ENCODE measurements at regions not wholly inside any gene's neighbourhood (a gene's known extent, or its start where the extent isn't known, plus 50 kb on each side); places are given as distances from the start of the nearest gene placed in this dataset.

DNA sequence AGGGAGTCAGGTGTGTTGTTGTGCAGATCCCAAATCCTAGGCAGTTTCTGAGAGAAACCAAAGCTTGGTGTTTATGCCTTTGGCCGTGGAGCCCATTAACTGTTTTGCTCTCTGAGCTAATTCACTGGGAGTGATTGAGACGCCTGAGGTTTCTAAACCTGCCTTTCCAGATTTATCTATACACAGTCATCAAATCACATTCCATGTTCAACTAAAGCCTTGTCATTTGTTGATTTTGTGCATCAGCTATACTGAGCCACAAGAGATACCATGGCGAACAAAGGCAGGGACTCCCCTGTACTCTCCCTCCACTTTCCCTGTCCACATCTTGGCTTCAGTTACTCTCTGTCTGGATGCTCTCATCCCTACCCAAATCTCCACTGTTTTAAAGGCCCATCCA, 229.7 kb upstream of the PMEPA1 start:
- H3K79me2 ChIP-seq (ENCODE audit: control insufficient read depth, insufficient read depth, low read length) = no peaks in the 10 kb centered on the region
- no peak for TF ChIP-seq GABPA (IDR thresholded peaks at IDR 0.05; ENCODE audit: low read depth)
- TF ChIP-seq, protein P1, sequence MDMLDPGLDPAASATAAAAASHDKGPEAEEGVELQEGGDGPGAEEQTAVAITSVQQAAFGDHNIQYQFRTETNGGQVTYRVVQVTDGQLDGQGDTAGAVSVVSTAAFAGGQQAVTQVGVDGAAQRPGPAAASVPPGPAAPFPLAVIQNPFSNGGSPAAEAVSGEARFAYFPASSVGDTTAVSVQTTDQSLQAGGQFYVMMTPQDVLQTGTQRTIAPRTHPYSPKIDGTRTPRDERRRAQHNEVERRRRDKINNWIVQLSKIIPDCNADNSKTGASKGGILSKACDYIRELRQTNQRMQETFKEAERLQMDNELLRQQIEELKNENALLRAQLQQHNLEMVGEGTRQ (IDR thresholded peaks at IDR 0.05; ENCODE audit: borderline replicate concordance, low read depth, low read length) = no peak
- no peak for TF ChIP-seq CBFB (IDR thresholded peaks at IDR 0.05; ENCODE audit: low read depth)
- no peak for TF ChIP-seq ZNF274 (IDR thresholded peaks at IDR 0.05; ENCODE audit: insufficient read depth, insufficient read length)
- no peak for TF ChIP-seq CHD1 (IDR thresholded peaks at IDR 0.05; ENCODE audit: low read depth, low read length)
- TF ChIP-seq, protein P2, sequence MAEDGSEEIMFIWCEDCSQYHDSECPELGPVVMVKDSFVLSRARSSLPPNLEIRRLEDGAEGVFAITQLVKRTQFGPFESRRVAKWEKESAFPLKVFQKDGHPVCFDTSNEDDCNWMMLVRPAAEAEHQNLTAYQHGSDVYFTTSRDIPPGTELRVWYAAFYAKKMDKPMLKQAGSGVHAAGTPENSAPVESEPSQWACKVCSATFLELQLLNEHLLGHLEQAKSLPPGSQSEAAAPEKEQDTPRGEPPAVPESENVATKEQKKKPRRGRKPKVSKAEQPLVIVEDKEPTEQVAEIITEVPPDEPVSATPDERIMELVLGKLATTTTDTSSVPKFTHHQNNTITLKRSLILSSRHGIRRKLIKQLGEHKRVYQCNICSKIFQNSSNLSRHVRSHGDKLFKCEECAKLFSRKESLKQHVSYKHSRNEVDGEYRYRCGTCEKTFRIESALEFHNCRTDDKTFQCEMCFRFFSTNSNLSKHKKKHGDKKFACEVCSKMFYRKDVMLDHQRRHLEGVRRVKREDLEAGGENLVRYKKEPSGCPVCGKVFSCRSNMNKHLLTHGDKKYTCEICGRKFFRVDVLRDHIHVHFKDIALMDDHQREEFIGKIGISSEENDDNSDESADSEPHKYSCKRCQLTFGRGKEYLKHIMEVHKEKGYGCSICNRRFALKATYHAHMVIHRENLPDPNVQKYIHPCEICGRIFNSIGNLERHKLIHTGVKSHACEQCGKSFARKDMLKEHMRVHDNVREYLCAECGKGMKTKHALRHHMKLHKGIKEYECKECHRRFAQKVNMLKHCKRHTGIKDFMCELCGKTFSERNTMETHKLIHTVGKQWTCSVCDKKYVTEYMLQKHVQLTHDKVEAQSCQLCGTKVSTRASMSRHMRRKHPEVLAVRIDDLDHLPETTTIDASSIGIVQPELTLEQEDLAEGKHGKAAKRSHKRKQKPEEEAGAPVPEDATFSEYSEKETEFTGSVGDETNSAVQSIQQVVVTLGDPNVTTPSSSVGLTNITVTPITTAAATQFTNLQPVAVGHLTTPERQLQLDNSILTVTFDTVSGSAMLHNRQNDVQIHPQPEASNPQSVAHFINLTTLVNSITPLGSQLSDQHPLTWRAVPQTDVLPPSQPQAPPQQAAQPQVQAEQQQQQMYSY (CRISPR knock-in tag; IDR thresholded peaks at IDR 0.05) = no peak
- no peak for TF ChIP-seq ZNF217 (IDR thresholded peaks at IDR 0.05)
- TF ChIP-seq, protein P3, sequence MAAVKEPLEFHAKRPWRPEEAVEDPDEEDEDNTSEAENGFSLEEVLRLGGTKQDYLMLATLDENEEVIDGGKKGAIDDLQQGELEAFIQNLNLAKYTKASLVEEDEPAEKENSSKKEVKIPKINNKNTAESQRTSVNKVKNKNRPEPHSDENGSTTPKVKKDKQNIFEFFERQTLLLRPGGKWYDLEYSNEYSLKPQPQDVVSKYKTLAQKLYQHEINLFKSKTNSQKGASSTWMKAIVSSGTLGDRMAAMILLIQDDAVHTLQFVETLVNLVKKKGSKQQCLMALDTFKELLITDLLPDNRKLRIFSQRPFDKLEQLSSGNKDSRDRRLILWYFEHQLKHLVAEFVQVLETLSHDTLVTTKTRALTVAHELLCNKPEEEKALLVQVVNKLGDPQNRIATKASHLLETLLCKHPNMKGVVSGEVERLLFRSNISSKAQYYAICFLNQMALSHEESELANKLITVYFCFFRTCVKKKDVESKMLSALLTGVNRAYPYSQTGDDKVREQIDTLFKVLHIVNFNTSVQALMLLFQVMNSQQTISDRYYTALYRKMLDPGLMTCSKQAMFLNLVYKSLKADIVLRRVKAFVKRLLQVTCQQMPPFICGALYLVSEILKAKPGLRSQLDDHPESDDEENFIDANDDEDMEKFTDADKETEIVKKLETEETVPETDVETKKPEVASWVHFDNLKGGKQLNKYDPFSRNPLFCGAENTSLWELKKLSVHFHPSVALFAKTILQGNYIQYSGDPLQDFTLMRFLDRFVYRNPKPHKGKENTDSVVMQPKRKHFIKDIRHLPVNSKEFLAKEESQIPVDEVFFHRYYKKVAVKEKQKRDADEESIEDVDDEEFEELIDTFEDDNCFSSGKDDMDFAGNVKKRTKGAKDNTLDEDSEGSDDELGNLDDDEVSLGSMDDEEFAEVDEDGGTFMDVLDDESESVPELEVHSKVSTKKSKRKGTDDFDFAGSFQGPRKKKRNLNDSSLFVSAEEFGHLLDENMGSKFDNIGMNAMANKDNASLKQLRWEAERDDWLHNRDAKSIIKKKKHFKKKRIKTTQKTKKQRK (IDR thresholded peaks at IDR 0.05; ENCODE audit: low read depth, low read length) = no peak
- no peak for TF ChIP-seq ATF7 (IDR thresholded peaks at IDR 0.05; ENCODE audit: low read depth)
- no peak for TF ChIP-seq TCF12 (IDR thresholded peaks at IDR 0.05; ENCODE audit: low read depth, low read length)
- TF ChIP-seq FOS (IDR thresholded peaks at IDR 0.05; ENCODE audit: borderline replicate concordance, extremely low read depth, insufficient read length) = no peak
- TF ChIP-seq NRF1 (conservative IDR thresholded peaks at IDR 0.05; ENCODE audit: low read depth, low read length) = no peak
- TF ChIP-seq, protein P4, sequence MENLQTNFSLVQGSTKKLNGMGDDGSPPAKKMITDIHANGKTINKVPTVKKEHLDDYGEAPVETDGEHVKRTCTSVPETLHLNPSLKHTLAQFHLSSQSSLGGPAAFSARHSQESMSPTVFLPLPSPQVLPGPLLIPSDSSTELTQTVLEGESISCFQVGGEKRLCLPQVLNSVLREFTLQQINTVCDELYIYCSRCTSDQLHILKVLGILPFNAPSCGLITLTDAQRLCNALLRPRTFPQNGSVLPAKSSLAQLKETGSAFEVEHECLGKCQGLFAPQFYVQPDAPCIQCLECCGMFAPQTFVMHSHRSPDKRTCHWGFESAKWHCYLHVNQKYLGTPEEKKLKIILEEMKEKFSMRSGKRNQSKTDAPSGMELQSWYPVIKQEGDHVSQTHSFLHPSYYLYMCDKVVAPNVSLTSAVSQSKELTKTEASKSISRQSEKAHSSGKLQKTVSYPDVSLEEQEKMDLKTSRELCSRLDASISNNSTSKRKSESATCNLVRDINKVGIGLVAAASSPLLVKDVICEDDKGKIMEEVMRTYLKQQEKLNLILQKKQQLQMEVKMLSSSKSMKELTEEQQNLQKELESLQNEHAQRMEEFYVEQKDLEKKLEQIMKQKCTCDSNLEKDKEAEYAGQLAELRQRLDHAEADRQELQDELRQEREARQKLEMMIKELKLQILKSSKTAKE (IDR thresholded peaks at IDR 0.05; ENCODE audit: low read depth, poor library complexity, severe bottlenecking) = no peak
- no peak for TF ChIP-seq DPF2 (IDR thresholded peaks at IDR 0.05)
- TF ChIP-seq STAT3 (IDR thresholded peaks at IDR 0.05; ENCODE audit: low read depth, low read length) = no peak

More for the DNA sequence above, 229.7 kb upstream of the PMEPA1 start:
- no peaks in the 10 kb centered on the region for H3K4me1 ChIP-seq (ENCODE audit: control insufficient read depth, insufficient read depth, low read length)
- ATAC-seq = no peak
- BruUV-seq (replicated peaks) = no TSS peak
- POLR2A ChIA-PET = no interaction called here
- FAIRE-seq = no peak
- no peaks in the 10 kb centered on the region for H3K9me3 ChIP-seq (replicated peaks; ENCODE audit: control insufficient read depth, insufficient read depth, low read length)
- 7% methylated on average over 3 of the region's 3 CpGs for WGBS (ENCODE audit: insufficient coverage, insufficient replicate concordance, low lambda C conversion rate, missing lambda C conversion rate)
- intact Hi-C loops (cut with micrococcal nuclease; ENCODE audit: unreplicated experiment) (no loop called here), in situ Hi-C loops (cut with MboI) (no loop called here)
- H3K36me3 ChIP-seq (ENCODE audit: control insufficient read depth in 2 of 2, insufficient read depth in 2 of 2, low read length in 1 of 2) = no peaks in the 10 kb centered on the region
- SMC1A ChIA-PET (ENCODE audit: uncharacterized antibody, unreplicated experiment) = interaction anchor here (0.6 kb wide), 1 partner anchor 1315 kb away, joined by 3 read pairs; no protein-coding TSS in a partner anchor
- H3K27ac ChIP-seq (ENCODE audit: control insufficient read depth, insufficient read depth) = no peak overlapping the region
- H3K9ac ChIP-seq (ENCODE audit: control insufficient read depth, insufficient read depth, low read length) = no peak overlapping the region
- no peak for DNase-seq (ENCODE audit: low read depth, low spot score)
- H3K4me3 ChIP-seq = no peak overlapping the region
- RAD21 ChIA-PET (ENCODE audit: unreplicated experiment) = no interaction called here
- H4K20me1 ChIP-seq (ENCODE audit: control insufficient read depth, insufficient read depth) = no peaks in the 10 kb centered on the region
- no peak overlapping the region for H3K4me2 ChIP-seq (ENCODE audit: control insufficient read depth, insufficient read depth)
- H2AFZ ChIP-seq (ENCODE audit: control insufficient read depth, low read depth, low read length) = no peak overlapping the region
- CTCF ChIA-PET = no interaction called here
- H3K27me3 ChIP-seq (replicated peaks in 1 of 2; ENCODE audit: control insufficient read depth in 2 of 2, insufficient read depth in 2 of 2, low read length in 1 of 2) = peaks cover 0 to 1% of the 10 kb centered on the region in 2 experiments; a peak in 2 of 4 replicates

Data from GM12878 (cell line).